SK-N-DZ (cell line): ENCODE measurements at regions not wholly inside any gene's neighbourhood (a gene's known extent, or its start where the extent isn't known, plus 50 kb on each side); places are given as distances from the start of the nearest gene placed in this dataset.

Experiments used
- DNase-seq: peaks from one replicate; pipeline ENCODE4 v3.0.0-alpha.2; 2015; ENCODE audit warnings: low spot score

DNA sequence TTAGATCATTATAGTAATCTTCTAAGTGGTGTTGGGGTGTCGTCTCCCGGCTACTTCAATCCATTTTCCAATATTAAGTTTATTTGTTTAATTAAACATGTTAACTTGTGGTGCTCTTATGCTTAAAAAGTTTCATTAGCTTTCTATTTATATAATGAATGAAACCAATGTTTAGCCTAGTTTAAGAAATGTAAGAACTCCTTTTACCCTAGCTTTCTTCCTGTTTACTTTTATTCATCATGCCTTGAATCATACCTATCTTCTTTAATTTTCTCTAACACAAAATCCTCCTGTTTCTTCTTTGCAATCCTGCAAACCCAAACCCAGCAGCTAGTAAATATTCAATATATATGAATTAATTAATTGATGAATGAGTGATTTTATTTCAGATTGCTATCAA is 1276.7 kb upstream of the PIK3C3 start:
- DNase-seq, result no peak

GRCh38 chr18:40676668-40677067 is 1278.4 kb upstream of the PIK3C3 start:
- DNase-seq, result no peak

DNA sequence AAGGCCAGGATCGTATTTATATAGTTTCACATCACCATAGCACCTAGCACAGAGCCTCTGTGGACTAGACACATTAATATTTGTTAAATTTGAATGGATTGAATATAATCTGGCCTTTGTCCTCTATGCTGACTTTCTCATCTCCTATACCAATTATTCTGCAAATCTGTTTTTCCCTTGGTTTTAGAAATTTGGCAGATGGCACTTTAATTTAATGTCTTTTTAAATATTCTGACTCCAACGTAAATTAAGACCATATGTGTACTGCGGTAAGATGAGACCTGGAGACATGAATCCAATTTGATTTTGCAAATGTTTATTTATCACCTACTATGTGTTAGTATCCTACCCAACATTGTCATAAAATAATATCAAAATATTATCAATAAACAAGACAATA is 1281.9 kb upstream of the PIK3C3 start:
- peak; percentile 16 for DNase-seq

GRCh38 chr18:40672590-40672989 is 1282.4 kb upstream of the PIK3C3 start:
- DNase-seq, result no peak

DNA sequence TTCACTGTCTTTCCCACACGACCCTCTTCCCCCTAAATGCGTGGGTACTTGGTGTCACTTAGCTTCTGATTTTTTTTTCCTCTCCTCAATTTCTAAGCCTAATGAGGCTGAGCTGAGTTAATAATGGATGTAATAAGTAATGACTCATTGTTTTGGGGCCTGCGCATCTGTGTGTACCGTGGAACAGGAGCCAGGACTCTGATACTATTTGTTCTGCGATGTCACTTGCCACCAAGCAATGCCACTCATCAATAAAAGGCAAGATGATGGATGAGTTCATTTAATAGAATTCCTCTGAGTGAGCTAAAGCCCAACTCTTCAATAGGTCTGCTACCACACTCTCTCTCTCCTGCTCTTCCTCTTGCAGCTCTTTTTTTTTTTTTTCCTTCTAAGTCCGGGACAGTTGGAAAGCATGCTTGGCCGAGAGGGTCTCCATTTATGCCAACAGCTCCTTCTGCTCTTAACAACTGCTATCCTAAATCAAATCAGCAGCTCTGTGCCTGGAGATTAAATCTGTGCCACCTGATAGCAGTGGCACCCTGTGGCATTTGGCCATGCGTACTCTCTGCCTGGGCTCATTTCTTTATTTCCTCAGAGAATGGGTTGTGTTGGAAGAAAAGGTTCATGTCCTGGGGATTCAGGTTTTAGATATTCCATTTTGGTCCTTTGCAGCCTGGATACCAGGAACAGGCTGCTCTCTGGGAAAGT is 1284.2 kb upstream of the PIK3C3 start:
- DNase-seq, result peak; percentile 13

DNA sequence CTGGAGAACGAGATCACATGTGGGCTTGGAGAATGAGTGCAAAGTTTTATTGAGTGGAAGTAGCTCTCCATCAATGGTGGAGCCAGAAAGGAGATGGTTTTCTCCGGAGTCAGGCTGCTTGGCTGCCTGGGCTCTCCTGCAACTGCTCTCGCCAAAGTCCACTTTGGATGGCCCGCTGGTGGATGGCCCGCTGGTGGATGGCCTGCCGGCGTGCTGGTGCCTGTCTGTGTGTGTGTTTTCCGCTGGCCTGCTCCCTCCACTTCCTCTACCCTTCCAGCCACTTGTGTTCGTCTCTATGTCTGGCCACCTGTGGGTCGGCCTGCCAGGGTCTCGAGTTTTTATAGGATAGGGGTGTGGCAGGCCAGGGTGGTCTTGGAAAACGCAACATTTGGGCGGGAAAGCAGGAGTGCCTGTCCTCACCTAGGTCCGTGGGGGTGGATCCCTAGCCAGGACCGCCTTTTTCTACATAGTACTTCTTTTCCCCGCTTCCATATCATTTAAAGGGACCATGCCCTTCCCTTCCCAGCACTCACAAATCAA is 1292.1 kb upstream of the PIK3C3 start:
- no peak for DNase-seq

DNA sequence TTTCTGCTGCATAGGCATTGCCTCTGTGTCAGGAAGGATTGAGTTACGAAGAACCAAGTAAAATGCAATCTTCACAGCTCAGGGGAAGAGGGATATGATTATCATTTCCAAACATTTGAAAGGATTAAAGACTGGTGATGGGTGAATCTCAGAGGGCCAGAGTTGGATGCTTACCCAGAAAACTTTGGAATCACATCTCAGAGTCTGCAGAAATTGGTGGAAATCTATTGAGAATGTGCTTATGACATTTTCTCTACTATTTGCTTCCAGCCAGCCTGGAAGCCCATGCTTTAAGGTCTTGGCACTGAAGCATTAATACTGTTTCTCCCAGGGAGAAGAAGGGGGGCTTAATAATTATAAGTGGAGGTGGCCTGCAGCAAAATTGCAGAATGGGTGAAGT is 1301.4 kb upstream of the PIK3C3 start:
- no peak for DNase-seq

DNA sequence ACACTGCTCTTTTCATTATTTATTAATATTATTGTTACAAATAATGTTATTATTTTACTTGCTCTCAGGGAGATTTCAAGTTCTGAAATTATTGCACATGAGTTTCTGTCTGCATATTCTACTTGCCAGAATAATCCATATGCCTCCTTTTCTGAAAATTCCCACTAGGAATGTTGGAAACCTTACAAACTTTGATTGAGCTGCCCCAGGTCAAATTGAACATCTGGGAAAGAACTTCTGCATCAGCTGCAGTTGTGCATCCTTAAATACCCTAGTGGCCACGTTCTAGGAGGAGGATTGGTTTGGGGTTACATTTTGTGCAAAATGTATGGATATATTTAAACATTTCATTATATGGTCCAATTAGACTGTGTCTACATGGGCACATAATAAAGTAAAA is 1302.7 kb upstream of the PIK3C3 start:
- DNase-seq, result no peak

- DNase-seq, result no peak
Observed at GRCh38 chr18:40651163-40651562, 1303.9 kb upstream of the PIK3C3 start.

- no peak for DNase-seq
Observed at GRCh38 chr18:40642692-40643229, 1312.3 kb upstream of the PIK3C3 start.

GRCh38 chr18:40631319-40631718 is 1323.7 kb upstream of the PIK3C3 start:
- no peak for DNase-seq

DNA sequence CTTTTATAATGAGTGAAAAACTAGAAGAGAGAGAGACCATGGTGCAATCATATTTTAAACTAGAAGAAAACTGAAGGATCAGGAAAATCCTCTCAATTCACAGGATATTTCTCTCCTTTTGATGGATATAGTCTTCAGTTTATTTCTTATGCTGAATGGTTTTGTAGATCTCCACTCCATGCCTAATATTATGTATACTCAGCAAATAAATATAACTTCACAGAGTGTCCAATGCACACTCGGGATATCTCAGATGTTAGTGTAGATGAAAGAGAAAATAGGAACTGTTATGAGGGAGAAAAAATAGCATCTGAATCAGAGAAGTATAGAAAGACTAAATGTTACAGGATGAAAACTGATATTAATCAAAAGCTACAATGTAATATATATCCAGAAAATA is 1324.5 kb upstream of the PIK3C3 start:
- no peak for DNase-seq

- DNase-seq, result no peak
Observed at GRCh38 chr18:40624959-40625358, 1330.1 kb upstream of the PIK3C3 start.

DNA sequence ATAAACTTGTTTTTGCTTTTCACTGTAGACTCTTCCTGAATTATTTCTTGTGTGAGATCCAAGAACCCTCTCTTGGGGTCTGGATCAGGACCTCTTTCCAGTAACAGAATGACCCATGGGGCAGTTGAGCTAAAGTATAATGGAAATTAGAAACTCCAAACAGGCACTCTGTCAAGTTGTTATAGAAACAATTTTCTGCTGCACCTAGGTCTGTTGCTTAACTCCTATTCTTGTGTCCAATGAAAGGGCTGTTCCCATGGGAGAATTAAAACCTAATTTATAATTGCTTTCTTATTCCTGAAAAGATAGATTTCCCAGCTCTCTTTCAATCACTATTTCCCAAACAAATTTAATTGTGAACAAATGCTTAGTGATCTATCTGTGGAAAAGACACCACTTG is 1341.3 kb upstream of the PIK3C3 start:
- no peak for DNase-seq

DNA sequence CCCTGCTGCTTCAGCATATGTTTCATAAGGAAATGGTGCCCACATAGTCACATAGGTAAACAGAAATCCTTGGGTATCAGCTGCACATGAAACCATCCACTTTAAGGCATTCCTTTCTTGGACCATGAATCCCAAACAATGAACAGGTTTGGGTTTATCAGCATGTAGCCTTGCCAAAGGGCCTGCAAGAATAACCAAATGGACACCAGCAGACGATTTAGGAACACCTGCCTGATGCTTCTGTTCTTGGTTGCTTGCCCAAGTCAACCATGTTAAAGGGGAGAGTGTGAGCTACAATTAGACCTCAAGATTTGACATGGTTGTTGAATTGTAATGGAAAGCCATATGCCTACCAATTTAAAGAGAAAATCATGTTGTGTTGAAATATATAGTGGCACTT is 1342.7 kb upstream of the PIK3C3 start:
- DNase-seq, result no peak

GRCh38 chr18:40608226-40608625 is 1346.8 kb upstream of the PIK3C3 start:
- no peak for DNase-seq

GRCh38 chr18:40607542-40608148 is 1347.4 kb upstream of the PIK3C3 start:
- no peak for DNase-seq

DNA sequence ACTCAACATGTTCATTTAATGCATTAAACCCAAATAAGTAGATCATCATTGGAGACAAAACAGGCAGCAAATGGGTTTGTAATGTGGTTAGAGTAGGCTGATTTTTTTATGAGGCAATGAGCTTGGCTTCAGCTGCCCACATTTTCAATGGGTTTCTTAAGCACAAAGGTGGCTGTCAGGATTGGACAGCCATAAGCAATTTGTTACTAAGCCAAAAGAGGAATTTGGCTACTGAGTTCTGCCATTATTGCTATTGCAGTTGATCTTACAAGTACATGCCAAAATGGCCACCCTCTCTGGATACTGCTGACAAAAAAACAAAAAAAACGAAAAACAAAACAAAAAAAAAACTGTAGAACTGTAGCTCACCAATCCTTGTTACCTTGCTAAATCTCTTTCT is 1348.0 kb upstream of the PIK3C3 start:
- DNase-seq, result peak; percentile 15

- no peak for DNase-seq
Observed at GRCh38 chr18:40583671-40584070, 1371.4 kb upstream of the PIK3C3 start.

GRCh38 chr18:40582105-40582504 is 1372.9 kb upstream of the PIK3C3 start:
- no peak for DNase-seq

- DNase-seq, result no peak
Observed at GRCh38 chr18:40577981-40578365, 1377.1 kb upstream of the PIK3C3 start.

GRCh38 chr18:40577239-40577980 is 1377.6 kb upstream of the PIK3C3 start:
- no peak for DNase-seq
